AG10803 (cell line): ENCODE measurements at regions not wholly inside any gene's neighbourhood (a gene's known extent, or its start where the extent isn't known, plus 50 kb on each side); places are given as distances from the start of the nearest gene placed in this dataset.

Experiments used
- DNase-seq: peaks from one replicate; pipeline ENCODE4 v3.0.0; 2010; ENCODE audit warnings: low read depth
- H3K4me3 ChIP-seq: 2 replicates; pipeline ENCODE4 v1.5.1; 2011; ENCODE audit warnings: mild to moderate bottlenecking, low read length, control low read depth
- TF ChIP-seq, protein P1 (sequence below): conservative IDR thresholded peaks from 2 replicates; pipeline ENCODE4 v1.5.1; 2011; ENCODE audit warnings: mild to moderate bottlenecking, low read length, control low read depth, inconsistent platforms

DNA sequence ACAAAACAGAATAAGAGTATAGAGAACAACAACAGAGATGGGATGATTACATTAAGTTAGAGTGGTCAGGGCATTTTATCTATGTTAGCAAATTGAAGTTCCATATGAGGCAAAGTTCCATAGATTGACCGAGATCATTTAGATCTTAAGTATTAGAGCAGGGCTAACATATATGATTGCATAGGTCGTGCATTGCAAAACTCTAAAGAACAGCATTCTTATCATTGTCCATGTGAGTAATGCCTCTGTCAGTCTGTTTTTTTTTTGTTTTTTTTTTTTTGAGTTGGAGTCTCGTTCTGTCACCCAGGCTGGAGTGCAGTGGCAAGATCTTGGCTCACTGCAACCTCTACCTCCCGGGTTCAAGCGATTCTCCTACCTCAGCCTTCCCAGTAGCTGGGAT, 341.7 kb upstream of the KCNH8 start:
- DNase-seq = no peak
- H3K4me3 ChIP-seq = no peak overlapping the region
- TF ChIP-seq, protein P1, sequence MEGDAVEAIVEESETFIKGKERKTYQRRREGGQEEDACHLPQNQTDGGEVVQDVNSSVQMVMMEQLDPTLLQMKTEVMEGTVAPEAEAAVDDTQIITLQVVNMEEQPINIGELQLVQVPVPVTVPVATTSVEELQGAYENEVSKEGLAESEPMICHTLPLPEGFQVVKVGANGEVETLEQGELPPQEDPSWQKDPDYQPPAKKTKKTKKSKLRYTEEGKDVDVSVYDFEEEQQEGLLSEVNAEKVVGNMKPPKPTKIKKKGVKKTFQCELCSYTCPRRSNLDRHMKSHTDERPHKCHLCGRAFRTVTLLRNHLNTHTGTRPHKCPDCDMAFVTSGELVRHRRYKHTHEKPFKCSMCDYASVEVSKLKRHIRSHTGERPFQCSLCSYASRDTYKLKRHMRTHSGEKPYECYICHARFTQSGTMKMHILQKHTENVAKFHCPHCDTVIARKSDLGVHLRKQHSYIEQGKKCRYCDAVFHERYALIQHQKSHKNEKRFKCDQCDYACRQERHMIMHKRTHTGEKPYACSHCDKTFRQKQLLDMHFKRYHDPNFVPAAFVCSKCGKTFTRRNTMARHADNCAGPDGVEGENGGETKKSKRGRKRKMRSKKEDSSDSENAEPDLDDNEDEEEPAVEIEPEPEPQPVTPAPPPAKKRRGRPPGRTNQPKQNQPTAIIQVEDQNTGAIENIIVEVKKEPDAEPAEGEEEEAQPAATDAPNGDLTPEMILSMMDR = no peak

- no peak overlapping the region for H3K4me3 ChIP-seq
- TF ChIP-seq, protein P1 = no peak
- no peak for DNase-seq
Measured at GRCh38 chr3:18797378-18797777, 350.9 kb upstream of the KCNH8 start.

DNA sequence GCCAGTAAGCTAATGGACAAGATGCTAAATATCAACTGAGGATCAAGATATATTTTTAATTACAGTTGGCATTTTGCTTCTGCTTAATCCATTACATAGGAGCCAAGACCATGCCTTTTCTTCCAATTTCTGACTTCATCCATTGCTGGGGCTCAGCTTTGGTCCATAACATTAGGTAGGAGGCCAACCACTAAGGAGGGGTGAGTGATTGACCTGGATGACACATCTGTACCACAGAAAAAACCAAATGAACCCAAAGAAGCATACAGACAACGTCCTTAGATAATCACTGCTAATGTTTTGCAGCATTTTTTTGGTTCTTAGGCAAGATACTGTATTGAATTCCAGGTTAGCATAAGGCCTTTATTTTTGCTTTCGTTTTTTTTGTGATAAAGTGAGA, 353.2 kb upstream of the KCNH8 start:
- TF ChIP-seq, protein P1 = no peak
- DNase-seq = no peak
- H3K4me3 ChIP-seq = no peak overlapping the region

DNA sequence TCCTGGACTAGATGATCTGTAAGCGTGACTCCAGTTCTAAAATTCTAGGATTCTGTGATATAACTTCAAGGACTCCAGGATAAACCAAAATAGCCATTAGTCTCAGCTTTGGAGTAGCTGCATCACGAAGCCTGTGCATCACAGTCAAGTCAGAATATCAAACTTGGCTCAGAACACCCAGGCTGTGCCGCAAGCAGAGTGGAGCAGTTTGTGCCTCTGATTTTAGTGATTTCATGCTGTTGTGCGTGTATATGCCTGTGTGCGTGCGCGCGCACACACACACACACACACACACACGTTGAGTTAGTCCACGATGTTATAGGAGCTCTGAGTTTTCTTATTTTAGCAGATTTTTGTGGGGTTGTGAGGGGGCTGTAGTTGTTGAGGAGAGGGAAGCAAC, 356.6 kb upstream of the KCNH8 start:
- TF ChIP-seq, protein P1 = no peak

DNA sequence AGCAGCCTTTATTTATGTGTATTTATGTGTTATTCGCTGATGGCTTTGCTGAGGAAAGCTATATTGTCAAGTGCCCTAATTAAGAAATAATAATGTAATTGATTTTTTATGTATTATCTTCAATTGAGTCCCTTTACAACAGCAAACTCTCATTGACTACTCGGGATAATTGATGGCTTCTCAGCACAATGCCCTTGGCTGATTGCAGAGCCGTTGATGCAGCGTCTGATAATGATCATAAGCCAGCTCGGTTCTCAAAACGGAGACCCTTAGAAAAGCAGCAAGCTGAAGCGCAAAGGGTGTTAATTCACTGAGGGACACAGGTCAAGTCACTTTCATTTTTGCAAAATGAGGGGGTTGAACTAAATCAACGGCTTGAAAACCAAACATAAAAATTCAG, 357.1 kb upstream of the KCNH8 start:
- no peak for DNase-seq
- H3K4me3 ChIP-seq = no peak overlapping the region
- TF ChIP-seq, protein P1 = no peak

More for the DNA sequence above, 356.6 kb upstream of the KCNH8 start:
- DNase-seq = no peak
- H3K4me3 ChIP-seq = no peak overlapping the region

DNA sequence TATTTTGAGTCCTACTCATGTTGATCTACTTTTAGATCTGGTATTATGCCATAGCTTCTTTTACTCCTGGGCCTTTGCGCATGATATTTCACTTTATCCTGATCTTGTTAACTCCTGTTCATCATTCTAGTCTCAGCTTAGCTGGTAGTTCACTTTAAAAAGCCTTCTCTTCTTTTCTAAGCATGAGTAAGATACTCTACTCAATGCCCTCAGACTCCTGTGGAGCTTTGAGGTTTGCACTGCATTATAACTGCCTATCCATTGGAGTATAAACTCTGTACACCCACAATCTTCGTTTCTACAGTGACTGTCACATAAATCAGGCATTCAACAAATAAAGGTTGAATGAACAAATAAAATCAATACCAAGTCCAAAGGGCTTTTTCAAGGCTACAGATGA, 357.9 kb upstream of the KCNH8 start:
- H3K4me3 ChIP-seq = no peak overlapping the region
- TF ChIP-seq, protein P1 = no peak
- DNase-seq = no peak

DNA sequence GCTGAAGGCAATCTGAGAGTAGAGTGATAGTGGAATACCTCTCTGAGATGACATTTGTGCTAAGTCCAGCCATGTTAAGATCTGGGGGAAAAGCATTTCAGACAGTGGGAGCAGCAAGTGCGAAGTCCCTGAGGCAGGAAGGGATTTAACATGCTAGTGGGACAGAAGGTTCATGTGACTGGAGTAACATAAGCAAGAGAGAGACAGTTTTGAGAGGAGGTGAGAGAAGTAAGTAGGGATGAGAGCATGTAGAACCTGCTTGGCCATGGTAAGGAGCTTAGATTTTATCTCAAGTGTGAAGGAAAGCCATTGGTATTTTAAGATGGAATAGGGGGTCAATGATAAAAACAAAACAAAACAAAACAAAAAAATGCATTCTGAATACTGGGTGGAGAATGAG, 358.6 kb upstream of the KCNH8 start:
- no peak for DNase-seq
- TF ChIP-seq, protein P1 = no peak
- H3K4me3 ChIP-seq = no peak overlapping the region
